ENCODE measurements at regions not wholly inside any gene's neighbourhood (a gene's known extent, or its start where the extent isn't known, plus 50 kb on each side); places are given as distances from the start of the nearest gene placed in this dataset.

- TF ChIP-seq, protein P1, sequence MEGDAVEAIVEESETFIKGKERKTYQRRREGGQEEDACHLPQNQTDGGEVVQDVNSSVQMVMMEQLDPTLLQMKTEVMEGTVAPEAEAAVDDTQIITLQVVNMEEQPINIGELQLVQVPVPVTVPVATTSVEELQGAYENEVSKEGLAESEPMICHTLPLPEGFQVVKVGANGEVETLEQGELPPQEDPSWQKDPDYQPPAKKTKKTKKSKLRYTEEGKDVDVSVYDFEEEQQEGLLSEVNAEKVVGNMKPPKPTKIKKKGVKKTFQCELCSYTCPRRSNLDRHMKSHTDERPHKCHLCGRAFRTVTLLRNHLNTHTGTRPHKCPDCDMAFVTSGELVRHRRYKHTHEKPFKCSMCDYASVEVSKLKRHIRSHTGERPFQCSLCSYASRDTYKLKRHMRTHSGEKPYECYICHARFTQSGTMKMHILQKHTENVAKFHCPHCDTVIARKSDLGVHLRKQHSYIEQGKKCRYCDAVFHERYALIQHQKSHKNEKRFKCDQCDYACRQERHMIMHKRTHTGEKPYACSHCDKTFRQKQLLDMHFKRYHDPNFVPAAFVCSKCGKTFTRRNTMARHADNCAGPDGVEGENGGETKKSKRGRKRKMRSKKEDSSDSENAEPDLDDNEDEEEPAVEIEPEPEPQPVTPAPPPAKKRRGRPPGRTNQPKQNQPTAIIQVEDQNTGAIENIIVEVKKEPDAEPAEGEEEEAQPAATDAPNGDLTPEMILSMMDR (IDR thresholded peaks at IDR 0.05): no peak
- no peak for TF ChIP-seq POLR2A (IDR thresholded peaks at IDR 0.05)
Observed at GRCh38 chr5:174542471-174542870, 181.9 kb upstream of the MSX2 start.
